ENCODE measurements at regions not wholly inside any gene's neighbourhood (a gene's known extent, or its start where the extent isn't known, plus 50 kb on each side); places are given as distances from the start of the nearest gene placed in this dataset.

GRCh38 chr13:104071806-104072205 is 1005.6 kb upstream of the SLC10A2 start:
- no peak for TF ChIP-seq CTCF (IDR thresholded peaks at IDR 0.05)
- intact Hi-C loops (cut with DNase I): no loop called here
- H3K36me3 ChIP-seq: no peaks in the 10 kb centered on the region
- H3K4me1 ChIP-seq: no peaks in the 10 kb centered on the region
- DNase-seq (no peak), ATAC-seq (no peak)
- H3K27ac ChIP-seq: no peak overlapping the region
- peaks cover 0 to 10% (median 0%) of the 10 kb centered on the region in 11 donors for H3K9me3 ChIP-seq
- no peak overlapping the region for H3K4me3 ChIP-seq
- H3K27me3 ChIP-seq: no peaks in the 10 kb centered on the region
- 92 to 98% methylated on average over 2 of the region's 2 CpGs for WGBS, 2 donors

GRCh38 chr13:104065328-104065727 is 999.1 kb upstream of the SLC10A2 start:
- WGBS, 2 donors: 75 to 78% methylated on average over 2 of the region's 2 CpGs
- peaks cover 0 to 12% (median 0%) of the 10 kb centered on the region in 11 donors for H3K9me3 ChIP-seq
- no peak for TF ChIP-seq CTCF (IDR thresholded peaks at IDR 0.05)
- DNase-seq (no peak), ATAC-seq (no peak)
- no peaks in the 10 kb centered on the region for H3K27me3 ChIP-seq
- no peak overlapping the region for H3K27ac ChIP-seq
- intact Hi-C loops (cut with DNase I): no loop called here
- H3K4me3 ChIP-seq: no peak overlapping the region
- no peaks in the 10 kb centered on the region for H3K4me1 ChIP-seq
- no peaks in the 10 kb centered on the region for H3K36me3 ChIP-seq

- TF ChIP-seq CTCF (IDR thresholded peaks at IDR 0.05): no peak
- Histone ChIP-seq H3K9me3 (peaks cover 0 to 14% (median 0%) of the 10 kb centered on the region in 11 donors), H3K4me1 (no peaks in the 10 kb centered on the region), H3K27me3 (no peaks in the 10 kb centered on the region), H3K27ac (no peak overlapping the region), H3K4me3 (no peak overlapping the region), H3K36me3 (no peaks in the 10 kb centered on the region)
- no peak for ATAC-seq
- WGBS, 2 donors: 82 to 90% methylated on average over 4 of the region's 4 CpGs
- intact Hi-C loops (cut with DNase I): no loop called here
- no peak for DNase-seq
Measured at GRCh38 chr13:104057861-104058260, 991.6 kb upstream of the SLC10A2 start.

- WGBS, 2 donors: 12 to 20% methylated on average over 1 of the region's 1 CpG
- Histone ChIP-seq H3K4me3 (no peak overlapping the region), H3K4me1 (peaks cover 0 to 4% (median 0%) of the 10 kb centered on the region in 9 donors), H3K27ac (no peak overlapping the region), H3K9me3 (peaks cover 0 to 10% (median 0%) of the 10 kb centered on the region in 11 donors), H3K27me3 (no peaks in the 10 kb centered on the region), H3K36me3 (no peaks in the 10 kb centered on the region)
- DNase-seq: no peak
- no peak for TF ChIP-seq CTCF (IDR thresholded peaks at IDR 0.05)
- no peak for ATAC-seq
- intact Hi-C loops (cut with DNase I): no loop called here
Measured at GRCh38 chr13:104045907-104046306, 979.7 kb upstream of the SLC10A2 start.
